NCI-H226 (cell line): ENCODE measurements at regions not wholly inside any gene's neighbourhood (a gene's known extent, or its start where the extent isn't known, plus 50 kb on each side); places are given as distances from the start of the nearest gene placed in this dataset.

Experiments
- DNase-seq: peaks from one replicate; pipeline ENCODE4 v3.0.0-alpha.2; 2015

DNA sequence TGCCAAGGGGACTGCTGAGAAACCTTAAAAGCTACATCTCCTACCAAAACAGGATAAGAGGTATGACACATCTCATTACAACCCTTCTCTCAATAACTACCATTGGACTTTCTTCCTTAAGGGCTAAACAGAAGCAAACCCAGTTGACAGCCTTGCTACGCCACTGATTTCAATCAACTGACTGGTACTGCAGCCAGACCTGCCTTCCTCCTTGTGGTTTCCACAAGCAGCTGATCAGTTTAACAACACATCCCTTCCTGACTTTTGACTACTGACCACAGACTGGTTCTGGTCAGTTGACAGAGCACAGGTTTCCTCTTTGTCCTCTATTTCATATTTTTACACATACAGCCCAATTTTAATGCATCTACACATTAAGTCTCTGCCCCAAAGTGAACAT lies 108.8 kb downstream of the ADAMTS1 start:
- no peak for DNase-seq

DNA sequence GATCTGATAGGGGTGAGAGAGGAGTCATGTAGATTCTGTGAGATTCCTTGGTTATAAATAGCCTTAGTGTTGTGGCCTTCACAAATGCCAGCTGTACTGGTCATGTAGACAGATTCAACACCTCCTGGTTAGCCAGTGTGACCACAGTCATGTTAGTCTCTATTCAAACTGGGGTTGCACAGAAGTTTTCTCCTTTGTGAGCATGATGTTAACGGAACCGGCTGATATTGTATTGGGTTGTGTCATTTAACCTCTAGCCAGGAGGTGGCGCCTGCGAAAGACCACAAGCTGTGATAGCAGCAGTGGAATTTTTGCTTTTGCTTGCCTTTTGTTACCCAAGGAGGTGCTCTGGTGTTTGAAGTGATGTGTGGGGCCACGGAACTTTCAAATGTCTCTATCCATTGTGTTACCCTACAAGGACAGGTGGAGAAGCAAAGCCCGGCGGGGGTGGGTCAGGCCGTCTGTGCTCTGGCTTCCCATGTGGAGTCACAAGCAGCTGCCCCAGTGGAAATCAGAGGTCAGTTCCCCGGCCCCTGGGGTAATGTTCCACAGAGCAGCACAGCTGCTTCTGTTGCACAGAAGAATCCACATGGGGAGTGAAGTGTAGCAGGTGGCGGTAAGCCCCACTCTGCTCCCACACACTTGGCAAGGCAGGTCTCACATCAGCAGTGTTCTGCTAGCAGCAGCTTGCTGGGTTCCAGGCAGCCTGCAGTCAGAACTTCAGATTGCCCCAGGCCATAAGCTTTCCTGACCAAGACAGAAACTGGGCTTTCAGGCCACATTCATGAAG lies 112.6 kb downstream of the ADAMTS1 start:
- peak; percentile 24 for DNase-seq

DNA sequence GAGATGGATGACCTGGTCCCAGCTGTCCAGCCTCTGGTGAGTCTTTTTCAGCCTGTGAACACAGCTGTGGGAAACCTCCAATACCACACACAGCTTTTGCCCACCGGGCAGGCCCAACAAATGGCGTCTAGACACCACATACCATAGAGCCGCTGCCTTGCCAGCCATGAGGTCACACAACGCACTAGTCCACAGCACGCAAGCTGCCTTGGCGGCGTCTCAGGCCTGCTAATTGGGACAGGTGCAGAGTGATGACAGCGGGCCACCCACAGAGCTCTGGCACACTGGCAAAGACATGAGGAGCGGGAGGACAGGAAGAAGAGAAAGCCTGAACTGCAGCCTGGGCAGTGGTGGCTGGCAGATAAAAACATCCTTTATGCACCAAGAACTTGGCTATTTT lies 125.5 kb downstream of the ADAMTS1 start:
- no peak for DNase-seq

DNA sequence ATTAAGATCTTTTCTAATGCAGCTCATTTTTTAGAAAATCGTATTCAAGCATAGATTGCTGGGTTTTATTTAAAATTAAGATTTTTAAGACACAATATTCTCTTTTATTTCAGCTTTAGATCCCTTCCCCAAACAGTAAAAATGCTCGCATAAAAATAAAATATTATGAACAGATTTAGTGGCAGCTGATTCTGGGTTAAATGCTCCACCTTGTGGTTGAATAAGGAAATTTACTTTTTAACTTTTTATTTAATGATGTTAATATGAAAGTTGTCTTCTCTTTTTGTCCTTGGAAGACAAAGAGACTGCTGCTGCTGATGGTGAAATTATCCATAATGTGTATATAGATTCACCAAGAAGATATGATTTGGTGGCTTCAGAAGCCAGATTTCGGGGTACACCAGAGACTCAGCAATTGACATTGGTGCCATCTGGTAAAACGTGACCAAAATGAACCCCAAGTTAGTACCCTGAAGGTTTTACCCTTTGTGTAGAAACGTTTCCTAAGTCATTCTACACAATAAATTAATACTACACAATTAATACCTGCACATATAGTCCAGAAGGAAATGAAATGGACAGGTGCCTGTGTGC lies 128.0 kb downstream of the ADAMTS1 start:
- DNase-seq = no peak

DNA sequence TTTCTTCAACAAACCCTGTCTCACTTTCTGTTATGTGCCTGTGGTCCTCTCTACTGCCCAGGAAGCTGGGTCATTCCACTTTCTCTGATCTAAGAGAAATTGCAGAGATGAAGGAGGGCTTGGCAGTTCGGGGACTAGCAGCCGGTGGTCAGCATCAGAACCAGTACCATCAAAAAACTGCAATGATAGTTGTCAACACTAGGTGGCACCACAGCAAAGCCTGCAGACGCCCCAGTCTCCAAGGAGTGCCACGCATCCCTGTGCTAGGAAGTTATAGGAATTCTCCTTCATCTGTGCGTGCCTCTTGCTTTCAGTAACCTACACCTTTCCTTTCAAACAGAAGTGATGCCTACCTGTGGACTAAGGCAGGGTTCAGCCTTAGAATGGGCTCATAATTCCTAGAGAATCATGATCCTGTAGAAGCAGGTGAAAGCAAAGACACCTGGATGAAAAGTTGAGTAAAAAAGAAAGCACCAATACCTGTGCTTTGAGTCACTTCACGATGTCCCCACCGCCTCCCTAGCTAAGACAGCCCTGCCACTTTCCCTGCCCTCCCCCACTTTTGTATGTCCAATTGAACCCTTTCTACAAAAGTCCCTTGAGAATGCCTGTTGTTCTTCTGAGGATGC lies 129.2 kb downstream of the ADAMTS1 start:
- DNase-seq = peak; percentile 30

GRCh38 chr21:26715116-26715515 lies 130.1 kb downstream of the ADAMTS1 start:
- no peak for DNase-seq

GRCh38 chr21:26710155-26710554 lies 135.1 kb downstream of the ADAMTS1 start:
- no peak for DNase-seq

DNA sequence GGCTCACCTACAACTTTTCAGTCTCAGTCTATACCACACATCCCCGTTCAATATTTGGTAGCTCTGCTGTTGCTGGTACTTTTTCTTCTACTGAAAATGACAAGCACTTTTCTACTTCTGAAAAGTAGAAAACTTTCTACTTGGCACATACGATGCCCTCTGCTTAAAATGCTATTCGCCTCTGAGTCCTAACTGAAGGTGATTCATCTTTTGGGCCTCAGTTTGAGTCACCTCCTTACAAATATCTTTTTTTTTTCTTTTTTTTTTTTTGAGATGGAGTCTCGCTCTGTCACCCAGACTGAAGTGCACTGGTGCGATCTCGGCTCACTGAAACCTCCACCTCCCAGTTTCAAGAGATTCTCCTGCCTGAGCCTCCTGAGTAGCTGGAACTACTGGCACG lies 136.0 kb upstream of the CYYR1 start:
- DNase-seq = no peak

- DNase-seq = no peak
Measured at GRCh38 chr21:26708223-26708800, 135.2 kb upstream of the CYYR1 start.

DNA sequence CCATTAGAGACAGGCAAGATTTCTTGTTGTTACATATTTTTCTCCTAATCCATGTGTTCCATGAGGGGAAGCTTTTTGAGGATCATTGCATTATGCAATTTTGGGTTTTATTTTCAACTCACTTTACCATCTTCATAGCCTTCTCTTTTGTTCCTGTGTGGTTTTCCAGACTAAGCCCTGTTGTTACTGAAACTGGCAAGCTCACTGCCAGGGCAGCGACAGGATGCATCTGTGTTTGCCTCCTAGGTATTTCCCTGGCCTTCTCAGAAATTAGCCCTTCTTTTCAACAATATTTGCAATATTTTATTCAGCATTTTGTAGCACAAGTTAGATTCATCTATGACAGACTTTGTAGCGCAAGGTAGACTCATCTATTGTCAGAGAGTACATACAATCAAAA lies 134.2 kb upstream of the CYYR1 start:
- no peak for DNase-seq

DNA sequence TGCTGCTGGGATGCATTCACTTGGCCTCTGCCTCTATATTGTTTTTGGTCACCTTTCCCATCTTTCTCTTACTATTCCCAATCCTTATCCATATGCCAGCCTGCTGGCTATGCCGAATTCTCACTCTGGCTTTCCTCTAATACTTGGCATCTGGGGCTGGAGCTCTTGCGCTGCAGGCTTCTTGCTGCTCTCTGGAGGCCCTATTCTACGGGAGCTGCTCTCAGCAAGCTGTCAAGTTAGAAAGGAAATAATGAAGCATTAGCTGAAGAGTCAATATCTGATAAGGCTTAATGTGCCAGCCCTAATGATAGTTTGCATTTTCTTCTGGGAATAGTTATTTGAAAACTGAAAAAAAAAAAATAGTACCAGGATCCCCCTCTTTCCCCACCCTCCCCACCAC lies 125.3 kb upstream of the CYYR1 start:
- DNase-seq = no peak

- no peak for DNase-seq
Measured at GRCh38 chr21:26691416-26691815, 118.3 kb upstream of the CYYR1 start.

DNA sequence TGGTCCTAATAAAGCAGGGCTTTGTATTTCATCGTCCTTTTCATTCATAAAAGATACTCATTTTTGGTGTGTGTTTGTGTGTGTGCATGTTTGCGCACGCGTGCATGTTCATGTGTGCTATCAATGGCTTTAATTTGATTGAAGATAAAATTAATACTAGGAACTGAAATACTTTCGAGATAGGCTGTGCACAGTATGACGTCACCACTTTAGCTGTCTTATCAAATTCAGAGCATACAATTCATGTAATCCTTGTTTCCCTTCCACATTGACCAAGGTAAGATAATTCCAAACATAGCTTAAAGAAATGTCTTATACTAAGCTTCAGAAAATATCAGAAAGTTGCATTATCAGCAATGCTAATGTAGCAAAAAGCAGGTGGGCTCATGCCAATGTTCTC lies 113.6 kb upstream of the CYYR1 start:
- no peak for DNase-seq

DNA sequence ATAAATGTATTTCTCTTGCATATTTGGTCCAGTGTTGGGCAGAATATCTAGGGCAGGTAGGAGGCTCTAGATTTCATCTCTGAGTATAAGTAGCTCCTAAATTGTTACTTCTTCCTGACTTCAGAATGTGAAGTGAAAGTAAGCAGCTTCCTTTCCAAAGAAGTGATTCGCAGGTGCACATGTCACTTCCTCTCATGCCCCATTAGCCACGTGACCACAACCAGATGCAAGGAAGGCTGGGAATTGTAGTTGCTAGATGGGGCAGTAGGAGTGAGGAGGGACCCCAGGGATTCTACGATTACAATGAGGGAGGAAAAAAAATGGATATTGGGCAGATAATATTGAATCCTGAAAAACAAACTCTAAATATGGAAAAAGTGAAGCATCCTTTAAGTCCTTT lies 113.2 kb upstream of the CYYR1 start:
- peak; percentile 60 for DNase-seq

DNA sequence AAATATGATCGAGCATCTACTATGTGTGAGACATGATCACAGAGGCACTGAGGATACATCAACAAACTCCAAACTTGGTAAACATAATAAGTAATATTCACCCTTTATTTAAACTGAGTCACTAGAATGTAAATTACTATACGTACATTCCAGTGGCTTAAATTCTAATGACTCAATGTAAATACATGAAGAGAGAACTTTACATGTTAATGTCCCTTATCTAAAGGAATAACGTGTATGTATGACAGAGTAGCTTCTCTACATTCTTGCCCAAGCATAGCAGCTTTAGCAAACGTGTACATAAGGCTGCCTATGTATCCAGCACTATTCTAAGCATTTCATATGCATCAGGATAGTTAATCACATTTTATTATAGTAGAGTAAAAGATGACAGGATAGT lies 111.8 kb upstream of the CYYR1 start:
- no peak for DNase-seq

DNA sequence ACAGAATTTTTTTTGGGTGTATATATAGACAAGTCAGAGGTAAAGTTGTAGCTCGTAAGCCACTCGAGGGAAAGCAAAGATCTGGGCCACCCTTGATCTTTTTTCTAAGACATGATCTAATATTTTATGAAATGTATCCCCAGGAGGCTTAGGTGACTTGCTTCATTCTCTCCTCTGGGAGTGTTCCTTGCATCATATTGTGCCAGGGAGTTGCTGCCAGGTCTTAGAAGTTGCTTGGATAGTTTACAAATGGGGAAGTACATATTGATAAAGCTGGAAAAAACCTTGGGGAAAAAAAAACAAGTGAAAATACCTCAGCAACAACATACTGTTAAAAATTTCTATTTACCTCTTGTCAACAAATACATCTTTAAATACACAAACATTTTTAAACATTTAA lies 110.9 kb upstream of the CYYR1 start:
- DNase-seq = no peak

- DNase-seq = no peak
Measured at GRCh38 chr21:26679284-26679683, 106.2 kb upstream of the CYYR1 start.

GRCh38 chr21:26674323-26674722 lies 101.2 kb upstream of the CYYR1 start:
- DNase-seq = no peak

DNA sequence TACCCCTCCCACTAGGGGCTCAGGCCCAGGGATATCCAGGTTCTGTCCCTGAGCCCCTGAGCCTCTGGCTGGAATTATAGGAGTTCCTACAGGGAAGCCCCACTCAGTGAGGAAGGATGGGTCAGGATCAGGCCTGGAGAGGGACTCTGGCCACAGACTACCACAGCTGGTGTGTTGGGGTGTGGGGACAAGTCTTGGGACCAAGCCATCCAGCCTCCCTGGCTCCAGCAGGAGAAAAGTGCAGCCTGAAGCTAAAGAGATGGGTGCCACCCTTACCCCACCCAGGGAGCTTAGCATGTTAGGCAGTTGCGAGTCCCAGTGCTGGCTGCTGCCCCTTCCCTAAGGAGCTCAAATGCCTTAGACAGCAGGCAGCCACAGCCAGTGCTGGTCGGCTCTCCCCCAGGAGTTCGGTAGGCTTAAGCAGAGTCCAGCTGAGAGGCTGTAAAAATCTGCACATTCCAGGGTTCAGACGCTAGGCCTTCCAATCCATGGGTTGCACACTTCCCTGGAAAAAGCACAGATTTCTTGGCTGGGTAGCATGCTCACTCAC lies 96.2 kb upstream of the CYYR1 start:
- DNase-seq = no peak

GRCh38 chr21:26659757-26660156 lies 86.7 kb upstream of the CYYR1 start:
- DNase-seq = no peak

DNA sequence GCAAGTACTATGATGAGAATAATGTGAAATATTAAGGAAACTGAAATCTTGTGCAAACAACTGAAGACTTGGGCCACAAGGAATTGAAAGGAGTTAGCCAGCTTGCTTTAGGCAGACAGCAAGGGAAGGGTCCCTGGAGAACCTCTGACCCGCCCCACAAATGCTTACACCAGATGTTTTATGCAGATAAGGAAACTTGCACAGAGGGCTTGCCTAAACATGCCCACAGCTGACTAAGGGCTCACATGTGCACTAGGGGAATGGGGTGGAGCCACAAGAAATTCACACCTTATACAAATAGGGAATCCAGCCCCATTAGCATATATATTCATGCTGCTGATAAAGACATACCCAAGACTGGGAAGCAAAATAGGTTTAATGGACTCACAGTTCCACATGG lies 86.1 kb upstream of the CYYR1 start:
- DNase-seq = no peak

DNA sequence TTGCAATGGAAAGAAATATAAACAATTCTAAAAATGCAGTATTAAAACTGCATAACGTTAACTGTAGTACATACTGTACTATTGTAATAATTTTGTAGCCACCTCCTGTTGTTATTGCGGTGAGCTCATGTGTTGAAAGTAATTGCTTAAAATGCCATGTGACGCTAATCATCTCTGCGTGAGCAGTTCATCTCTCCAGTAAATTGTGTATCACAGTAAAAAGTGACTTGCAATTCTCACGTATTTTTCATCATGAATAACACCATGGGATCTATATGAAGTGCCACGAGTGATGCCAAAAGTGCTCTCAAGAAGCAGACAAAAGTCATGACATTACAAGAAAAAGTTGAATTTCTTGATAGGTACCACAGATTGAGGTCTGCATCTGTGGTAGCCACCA lies 82.4 kb upstream of the CYYR1 start:
- no peak for DNase-seq

DNA sequence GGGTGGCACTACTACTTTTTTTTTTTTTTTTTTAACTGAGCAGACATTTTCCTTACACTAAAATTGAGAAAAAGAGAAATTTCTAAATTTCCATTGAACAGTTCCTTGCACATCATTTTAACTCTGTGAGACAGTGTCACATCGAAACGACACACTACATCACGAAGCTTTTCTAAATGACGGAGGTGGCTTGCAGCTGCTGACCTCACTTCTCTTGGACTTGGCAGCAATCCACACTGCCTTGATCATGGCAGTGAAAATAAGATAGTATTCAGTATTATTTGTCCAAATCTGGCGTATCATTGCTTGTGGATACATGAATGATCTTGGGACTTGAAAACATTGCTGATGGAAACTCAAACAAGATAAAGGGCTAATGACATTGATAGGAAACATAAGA lies 80.3 kb upstream of the CYYR1 start:
- DNase-seq = no peak

DNA sequence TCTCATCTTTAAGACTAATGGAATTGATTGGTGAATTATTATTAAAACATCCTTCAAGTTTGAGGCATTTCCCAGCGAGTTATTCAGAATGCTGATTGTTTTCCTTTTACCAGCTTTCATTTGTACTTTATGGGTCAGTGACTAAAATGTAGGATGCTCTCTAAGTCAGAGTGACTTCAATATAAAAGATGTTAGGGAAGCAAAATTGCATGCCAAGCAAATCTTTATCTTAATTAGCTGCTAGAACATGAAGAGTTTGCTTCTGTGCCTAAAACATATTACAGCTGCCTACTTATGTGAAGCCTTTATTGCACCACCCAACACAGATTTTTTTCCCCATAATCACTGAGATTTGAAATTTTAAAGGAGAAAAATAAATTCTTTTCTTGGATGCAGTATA lies 79.8 kb upstream of the CYYR1 start:
- no peak for DNase-seq
